Panc1 (cell line): ENCODE measurements at regions not wholly inside any gene's neighbourhood (a gene's known extent, or its start where the extent isn't known, plus 50 kb on each side); places are given as distances from the start of the nearest gene placed in this dataset.

Experiments used
- ATAC-seq: fragments of 200-7000 bp; cut with Tn5 transposase; 2 replicates; pipeline ENCODE4 v1.9.1; 2020; ENCODE audit warnings: mild to moderate bottlenecking, moderate library complexity
- BruUV-seq: library from RNA; stranded (reverse); fragments of 400-500 nt; replicated peaks from 2 replicates; lab custom pipeline; 2021; lab: Mats Ljungman, UMichigan
- CTCF ChIA-PET: fragments of 300-600 bp; sonication (Branson Sonifier 250); formaldehyde crosslinking; loops from one replicate; lab custom pipeline; 2022; ENCODE audit warnings: antibody characterized with exemption; lab: Charles Lee
- POLR2A ChIA-PET: fragments of 300-600 bp; sonication (Branson Sonifier 250); formaldehyde crosslinking; loops from one replicate; lab custom pipeline; 2022; ENCODE audit warnings: antibody characterized with exemption; lab: Charles Lee
- DNase-seq: peaks from one replicate; pipeline ENCODE4 v3.0.0-alpha.2; 2010; ENCODE audit warnings: low read depth, low spot score
- H3K27ac ChIP-seq: 2 replicates; pipeline ENCODE4 v1.5.1; 2011; ENCODE audit warnings: mild to moderate bottlenecking, low read length, inconsistent platforms
- H3K27me3 ChIP-seq: fragments of 200-500 bp; sonication (Bioruptor generic); 2 replicates; pipeline ENCODE4 v1.6.0; 2014; ENCODE audit warnings: low read length, inconsistent platforms; ENCODE audit not compliant: control insufficient read depth, insufficient read depth
- H3K36me3 ChIP-seq: fragments of 200-500 bp; sonication (Bioruptor generic); 2 replicates; pipeline ENCODE4 v1.5.1; 2014; ENCODE audit warnings: inconsistent platforms, mild to moderate bottlenecking, low read length, moderate library complexity; ENCODE audit not compliant: control insufficient read depth, insufficient read depth
- H3K4me1 ChIP-seq: 2 replicates; pipeline ENCODE4 v1.5.1; 2011; ENCODE audit warnings: inconsistent platforms, mild to moderate bottlenecking, low read length, moderate library complexity; ENCODE audit not compliant: control insufficient read depth, insufficient read depth
- H3K4me3 ChIP-seq, 2 experiments: 2 replicates each; pipeline ENCODE4 v1.5.1; 2011 to 2012; ENCODE audit warnings: low read depth in 2 of 2, low read length in 2 of 2, mild to moderate bottlenecking in 2 of 2, inconsistent platforms in 1 of 2, moderate library complexity in 1 of 2
- H3K9me3 ChIP-seq: fragments of 200-500 bp; sonication (Bioruptor generic); 2 replicates; pipeline ENCODE4 v1.5.1; 2014; ENCODE audit warnings: low read depth, mild to moderate bottlenecking, inconsistent platforms, low read length, moderate library complexity; ENCODE audit not compliant: control insufficient read depth, insufficient read depth
- POLR2AphosphoS5 ChIP-seq: IDR thresholded peaks from 2 replicates; pipeline ENCODE4 v1.6.1; 2012; ENCODE audit warnings: mild to moderate bottlenecking, low read depth, low read length, moderate library complexity
- SIN3A ChIP-seq: IDR thresholded peaks from 2 replicates; pipeline ENCODE4 v1.6.1; 2012; ENCODE audit warnings: low read depth, mild to moderate bottlenecking, low read length, moderate library complexity, borderline replicate concordance; ENCODE audit not compliant: insufficient read depth
- TCF7L2 ChIP-seq: IDR thresholded peaks from 2 replicates; pipeline ENCODE4 v1.6.1; 2011; ENCODE audit warnings: mild to moderate bottlenecking, low read depth, low read length, inconsistent platforms
- in situ Hi-C: cut with HindIII; loops from 2 replicates; pipeline ENCODE4 v1.10.0; 2016; ENCODE audit warnings: low sequenced_read_pairs, low pct_unique_long_range_greater_than_20kb
- intact Hi-C: fragments of 100-400 bp; cut with micrococcal nuclease; formaldehyde crosslinking; loops from one replicate; pipeline ENCODE4 v1.10.0; 2022; ENCODE audit not compliant: unreplicated experiment
- TF ChIP-seq, protein P1 (sequence below): fragments of 450-650 bp; IDR thresholded peaks from 2 replicates; pipeline ENCODE4 v1.5.1; 2017; ENCODE audit warnings: mild to moderate bottlenecking
- TF ChIP-seq, protein P2 (sequence below), 2 experiments: IDR thresholded peaks; 2 replicates each; pipeline ENCODE4 v1.6.1; 2011 to 2012; ENCODE audit warnings: low read depth in 2 of 2, control low read depth in 1 of 2, low read length in 1 of 2, mild to moderate bottlenecking in 1 of 2, moderate library complexity in 1 of 2; ENCODE audit not compliant: insufficient read depth in 1 of 2

DNA sequence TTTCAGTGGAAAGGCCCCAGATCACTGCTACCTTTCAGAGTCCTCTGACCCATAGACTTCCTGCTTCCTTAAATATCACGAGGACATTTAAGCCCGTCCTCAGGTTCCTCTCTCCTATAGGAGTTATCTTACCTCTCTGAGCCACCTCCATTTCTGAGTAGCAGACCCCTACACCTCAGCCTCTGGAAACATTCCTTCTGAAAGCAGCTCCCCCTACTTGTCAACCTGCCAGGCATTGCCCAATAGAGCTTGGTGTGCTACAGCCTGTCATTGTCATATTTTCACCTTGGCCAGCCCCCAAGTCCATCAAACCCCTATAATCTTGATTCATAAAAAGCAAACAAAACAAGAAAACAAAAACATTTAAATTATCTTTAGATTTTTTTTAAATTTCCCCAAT, 717.9 kb upstream of the SLC8A1 start:
- BruUV-seq: no TSS peak
- in situ Hi-C loops: no loop called here
- Histone ChIP-seq H3K27me3 (no peaks in the 10 kb centered on the region), H3K9me3 (no peaks in the 10 kb centered on the region), H3K4me1 (no peaks in the 10 kb centered on the region), H3K27ac (no peak overlapping the region), H3K4me3 (no peak overlapping the region), H3K36me3 (no peaks in the 10 kb centered on the region)
- TF ChIP-seq POLR2AphosphoS5 (no peak), SIN3A (no peak), TCF7L2 (no peak)
- TF ChIP-seq, protein P1, sequence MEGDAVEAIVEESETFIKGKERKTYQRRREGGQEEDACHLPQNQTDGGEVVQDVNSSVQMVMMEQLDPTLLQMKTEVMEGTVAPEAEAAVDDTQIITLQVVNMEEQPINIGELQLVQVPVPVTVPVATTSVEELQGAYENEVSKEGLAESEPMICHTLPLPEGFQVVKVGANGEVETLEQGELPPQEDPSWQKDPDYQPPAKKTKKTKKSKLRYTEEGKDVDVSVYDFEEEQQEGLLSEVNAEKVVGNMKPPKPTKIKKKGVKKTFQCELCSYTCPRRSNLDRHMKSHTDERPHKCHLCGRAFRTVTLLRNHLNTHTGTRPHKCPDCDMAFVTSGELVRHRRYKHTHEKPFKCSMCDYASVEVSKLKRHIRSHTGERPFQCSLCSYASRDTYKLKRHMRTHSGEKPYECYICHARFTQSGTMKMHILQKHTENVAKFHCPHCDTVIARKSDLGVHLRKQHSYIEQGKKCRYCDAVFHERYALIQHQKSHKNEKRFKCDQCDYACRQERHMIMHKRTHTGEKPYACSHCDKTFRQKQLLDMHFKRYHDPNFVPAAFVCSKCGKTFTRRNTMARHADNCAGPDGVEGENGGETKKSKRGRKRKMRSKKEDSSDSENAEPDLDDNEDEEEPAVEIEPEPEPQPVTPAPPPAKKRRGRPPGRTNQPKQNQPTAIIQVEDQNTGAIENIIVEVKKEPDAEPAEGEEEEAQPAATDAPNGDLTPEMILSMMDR: no peak
- TF ChIP-seq, protein P2, sequence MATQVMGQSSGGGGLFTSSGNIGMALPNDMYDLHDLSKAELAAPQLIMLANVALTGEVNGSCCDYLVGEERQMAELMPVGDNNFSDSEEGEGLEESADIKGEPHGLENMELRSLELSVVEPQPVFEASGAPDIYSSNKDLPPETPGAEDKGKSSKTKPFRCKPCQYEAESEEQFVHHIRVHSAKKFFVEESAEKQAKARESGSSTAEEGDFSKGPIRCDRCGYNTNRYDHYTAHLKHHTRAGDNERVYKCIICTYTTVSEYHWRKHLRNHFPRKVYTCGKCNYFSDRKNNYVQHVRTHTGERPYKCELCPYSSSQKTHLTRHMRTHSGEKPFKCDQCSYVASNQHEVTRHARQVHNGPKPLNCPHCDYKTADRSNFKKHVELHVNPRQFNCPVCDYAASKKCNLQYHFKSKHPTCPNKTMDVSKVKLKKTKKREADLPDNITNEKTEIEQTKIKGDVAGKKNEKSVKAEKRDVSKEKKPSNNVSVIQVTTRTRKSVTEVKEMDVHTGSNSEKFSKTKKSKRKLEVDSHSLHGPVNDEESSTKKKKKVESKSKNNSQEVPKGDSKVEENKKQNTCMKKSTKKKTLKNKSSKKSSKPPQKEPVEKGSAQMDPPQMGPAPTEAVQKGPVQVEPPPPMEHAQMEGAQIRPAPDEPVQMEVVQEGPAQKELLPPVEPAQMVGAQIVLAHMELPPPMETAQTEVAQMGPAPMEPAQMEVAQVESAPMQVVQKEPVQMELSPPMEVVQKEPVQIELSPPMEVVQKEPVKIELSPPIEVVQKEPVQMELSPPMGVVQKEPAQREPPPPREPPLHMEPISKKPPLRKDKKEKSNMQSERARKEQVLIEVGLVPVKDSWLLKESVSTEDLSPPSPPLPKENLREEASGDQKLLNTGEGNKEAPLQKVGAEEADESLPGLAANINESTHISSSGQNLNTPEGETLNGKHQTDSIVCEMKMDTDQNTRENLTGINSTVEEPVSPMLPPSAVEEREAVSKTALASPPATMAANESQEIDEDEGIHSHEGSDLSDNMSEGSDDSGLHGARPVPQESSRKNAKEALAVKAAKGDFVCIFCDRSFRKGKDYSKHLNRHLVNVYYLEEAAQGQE (IDR thresholded peaks at IDR 0.05; ENCODE audit: insufficient read depth in 1 of 2, low read depth in 2 of 2, low read length in 1 of 2): no peak
- ChIA-PET POLR2A (no interaction called here), CTCF (no interaction called here)
- intact Hi-C loops: no loop called here
- no peak for DNase-seq
- no peak for ATAC-seq

DNA sequence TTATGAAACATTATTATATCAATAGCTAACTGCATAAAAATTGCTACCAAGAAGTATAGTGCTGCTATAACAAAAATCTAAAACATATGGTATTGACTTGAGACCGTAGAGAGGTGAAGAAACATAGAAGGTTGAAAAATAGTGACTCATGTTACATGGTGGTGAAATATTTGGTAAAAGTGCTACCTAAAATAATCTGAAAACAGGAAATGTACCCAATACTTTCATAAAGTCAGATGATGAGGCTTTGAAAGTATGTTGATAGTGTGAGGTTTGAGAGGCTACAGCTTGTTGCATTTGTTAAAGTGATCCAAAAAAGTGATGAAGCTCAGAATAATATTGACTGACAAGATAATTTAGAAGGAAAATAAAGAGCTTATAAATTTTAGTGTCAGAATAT, 718.7 kb upstream of the SLC8A1 start:
- in situ Hi-C loops: no loop called here
- CTCF ChIA-PET: interaction anchor here (0.6 kb wide), 1 partner anchor 216 kb away, joined by 4 read pairs; no protein-coding TSS in a partner anchor
- no peak for ATAC-seq

More for the DNA sequence above, 718.7 kb upstream of the SLC8A1 start:
- POLR2A ChIA-PET: no interaction called here
- no peaks in the 10 kb centered on the region for H3K4me1 ChIP-seq
- no peak overlapping the region for H3K4me3 ChIP-seq
- H3K9me3 ChIP-seq: no peaks in the 10 kb centered on the region
- intact Hi-C loops: no loop called here
- BruUV-seq: no TSS peak
- H3K36me3 ChIP-seq: no peaks in the 10 kb centered on the region
- H3K27ac ChIP-seq: no peak overlapping the region
- TF ChIP-seq TCF7L2 (no peak), SIN3A (no peak), POLR2AphosphoS5 (no peak)
- TF ChIP-seq, protein P1: no peak
- TF ChIP-seq, protein P2 (IDR thresholded peaks at IDR 0.05; ENCODE audit: insufficient read depth in 1 of 2, low read depth in 2 of 2, low read length in 1 of 2): no peak
- DNase-seq: no peak
- H3K27me3 ChIP-seq: no peaks in the 10 kb centered on the region
